HG03108 (cell line): ENCODE measurements at regions not wholly inside any gene's neighbourhood (a gene's known extent, or its start where the extent isn't known, plus 50 kb on each side); places are given as distances from the start of the nearest gene placed in this dataset.
A peak's percentile ranks its signal among the peaks of the same experiment; 100 is the strongest.
"Not testable (repeated sequence)": the region's sequence is repeated elsewhere in the genome, so short reads cannot be mapped to it uniquely, and the experiment has no call there.

Experiments used
- ATAC-seq: cut with Tn5 transposase; IDR thresholded peaks from one replicate; pipeline ENCODE4 v1.9.1; 2021; ENCODE audit warnings: moderate library complexity; ENCODE audit not compliant: unreplicated experiment

DNA sequence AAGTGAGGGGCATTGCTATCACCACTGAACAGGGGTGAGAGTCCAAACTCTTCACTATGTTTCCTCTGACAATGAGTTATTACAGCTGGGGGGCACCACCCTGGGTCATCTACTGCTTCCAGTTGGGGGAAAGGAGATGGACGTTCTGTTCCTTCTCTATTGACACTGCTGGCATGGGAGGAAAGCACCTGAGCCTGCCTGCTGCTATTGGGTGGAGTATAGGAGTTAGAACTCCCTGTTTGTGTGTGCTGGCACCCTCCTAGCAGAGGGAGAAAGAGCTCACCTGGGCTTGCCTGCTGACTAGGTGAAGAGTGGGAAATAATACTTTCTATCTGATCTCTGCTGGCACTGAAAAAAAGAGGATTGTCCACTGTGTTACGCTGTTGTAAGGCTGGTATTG lies 163.8 kb downstream of the MSN start:
- no peak for ATAC-seq

DNA sequence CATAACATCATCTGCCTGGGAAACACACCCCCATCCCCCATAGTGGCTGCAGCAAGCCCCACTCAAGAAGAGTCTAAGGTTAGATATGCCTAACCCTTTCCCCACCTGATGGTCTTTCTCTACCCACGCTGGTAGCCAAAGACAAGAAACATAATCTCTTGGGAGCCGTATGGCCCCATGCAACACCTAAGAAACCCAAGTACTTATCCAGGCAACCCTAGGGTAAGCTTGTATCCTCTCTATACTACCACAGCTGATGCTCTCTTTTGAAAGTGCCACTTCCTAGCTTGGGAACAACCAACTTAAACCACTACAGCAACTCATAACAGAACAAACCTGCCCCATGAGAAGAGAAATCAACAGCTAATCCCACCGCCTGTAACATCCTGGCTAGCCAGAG lies 161.1 kb downstream of the MSN start:
- no peak for ATAC-seq

- not testable (repeated sequence) for ATAC-seq
Observed at GRCh38 chrX:65825226-65825625, 157.8 kb downstream of the MSN start.

DNA sequence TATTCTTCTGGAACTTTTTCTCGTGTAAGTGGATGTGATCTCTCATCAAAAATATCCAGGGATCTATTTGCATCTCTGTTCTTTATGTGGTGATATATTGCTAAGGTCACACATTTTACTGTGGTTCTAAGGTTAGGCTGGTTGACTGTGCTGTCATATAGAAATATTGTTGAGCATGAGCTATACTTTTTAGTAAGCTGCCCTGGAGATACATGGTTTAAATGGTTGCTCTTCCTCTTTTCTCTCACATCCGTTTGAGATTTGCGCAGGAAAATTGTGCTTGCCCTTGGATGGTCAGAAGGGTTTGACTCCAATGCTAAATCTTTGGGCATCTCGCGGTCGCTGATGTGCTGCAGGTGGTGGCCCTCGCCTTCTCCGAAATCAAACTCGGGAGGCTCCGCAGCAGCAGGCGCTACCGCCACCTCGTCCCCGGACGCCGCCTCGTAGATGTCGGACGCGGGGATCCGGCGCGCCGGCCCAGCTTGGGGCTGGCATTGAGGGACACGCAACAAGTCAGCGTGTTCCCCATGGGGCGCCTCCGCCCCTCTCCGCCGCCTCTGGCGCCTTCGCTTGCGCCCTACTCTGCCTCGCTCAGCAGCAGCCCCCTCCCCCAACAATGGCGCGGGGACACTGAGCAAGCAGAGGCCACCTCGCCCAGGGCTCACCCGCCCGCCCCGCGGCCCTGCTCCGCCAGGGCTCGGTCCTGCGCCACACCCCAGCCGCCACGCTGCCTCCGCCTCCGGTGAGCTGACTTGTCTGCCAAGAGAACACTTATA lies 154.5 kb downstream of the MSN start:
- ATAC-seq = peak; percentile 57

GRCh38 chrX:65819983-65820382 lies 152.5 kb downstream of the MSN start:
- ATAC-seq = not testable (repeated sequence)

- no peak for ATAC-seq
Observed at GRCh38 chrX:65813245-65813644, 145.8 kb downstream of the MSN start.

- ATAC-seq = no peak
Observed at GRCh38 chrX:65811558-65812228, 144.2 kb downstream of the MSN start.
